A204.1 (cell line): ENCODE measurements at regions not wholly inside any gene's neighbourhood (a gene's known extent, or its start where the extent isn't known, plus 50 kb on each side); places are given as distances from the start of the nearest gene placed in this dataset.

Experiments used
- FAIRE-seq: peaks from 2 replicates; lab custom pipeline; 2012; peaks lifted over from hg19 to GRCh38; lab: Jason Lieb, UNC

- no peak for FAIRE-seq
Observed at GRCh38 chr6:14440215-14440910, 322.8 kb downstream of the CD83 start.

- FAIRE-seq = no peak
Observed at GRCh38 chr6:14440940-14441781, 323.6 kb downstream of the CD83 start.

GRCh38 chr6:14442242-14442641 lies 324.7 kb downstream of the CD83 start:
- FAIRE-seq = no peak

GRCh38 chr6:14443629-14444268 lies 326.2 kb downstream of the CD83 start:
- FAIRE-seq = no peak

- FAIRE-seq = no peak
Observed at GRCh38 chr6:14444295-14444972, 326.9 kb downstream of the CD83 start.

- no peak for FAIRE-seq
Observed at GRCh38 chr6:14447240-14447639, 329.7 kb downstream of the CD83 start.

- FAIRE-seq = no peak
Observed at GRCh38 chr6:14448246-14448645, 330.7 kb downstream of the CD83 start.

- FAIRE-seq = no peak
Observed at GRCh38 chr6:14450133-14450504, 332.5 kb downstream of the CD83 start.

GRCh38 chr6:14450578-14450977 lies 333.0 kb downstream of the CD83 start:
- no peak for FAIRE-seq

- no peak for FAIRE-seq
Observed at GRCh38 chr6:14451594-14452374, 334.2 kb downstream of the CD83 start.

GRCh38 chr6:14452567-14453527 lies 335.3 kb downstream of the CD83 start:
- no peak for FAIRE-seq

GRCh38 chr6:14453712-14454472 lies 336.3 kb downstream of the CD83 start:
- FAIRE-seq = no peak

- FAIRE-seq = no peak
Observed at GRCh38 chr6:14454473-14454775, 336.9 kb downstream of the CD83 start.

GRCh38 chr6:14455427-14455826 lies 337.9 kb downstream of the CD83 start:
- no peak for FAIRE-seq

GRCh38 chr6:14455876-14456648 lies 338.5 kb downstream of the CD83 start:
- FAIRE-seq = no peak

- FAIRE-seq = no peak
Observed at GRCh38 chr6:14456941-14457340, 339.4 kb downstream of the CD83 start.

- no peak for FAIRE-seq
Observed at GRCh38 chr6:14458669-14459266, 341.2 kb downstream of the CD83 start.

- no peak for FAIRE-seq
Observed at GRCh38 chr6:14459315-14459714, 341.7 kb downstream of the CD83 start.

- FAIRE-seq = no peak
Observed at GRCh38 chr6:14460556-14460955, 343.0 kb downstream of the CD83 start.
